Spleen (tissue), 7 donors: ENCODE measurements at regions not wholly inside any gene's neighbourhood (a gene's known extent, or its start where the extent isn't known, plus 50 kb on each side); places are given as distances from the start of the nearest gene placed in this dataset.

Experiments
- POLR2A ChIP-seq, 3 donors: fragments of 450-650 bp; IDR thresholded peaks; one replicate each; pipeline ENCODE4 v1.5.1; 2017; ENCODE audit warnings: antibody characterized with exemption in 3 of 3, mild to moderate bottlenecking in 1 of 3
- POLR2AphosphoS5 ChIP-seq, 3 donors: sonication (generic); formaldehyde crosslinking; IDR thresholded peaks; one replicate each; pipeline ENCODE4 v1.5.1; 2017; ENCODE audit warnings: antibody characterized with exemption in 3 of 3
- TF ChIP-seq, protein P1 (sequence below), 11 experiments: fragments of 200-600 bp in 7 of 11; fragments of 450-650 bp in 4 of 11; sonication (generic) in 4 of 11; IDR thresholded peaks in 8 of 11; conservative IDR thresholded peaks in 3 of 11; 1 replicate in 7 of 11; 2 replicates in 4 of 11; pipeline versions ENCODE4 v1.4.0 to v1.8.0; 2016 to 2021; ENCODE audit warnings: antibody characterized with exemption in 11 of 11, inconsistent platforms in 4 of 11, mild to moderate bottlenecking in 1 of 11
- donor health status: DM: no; HTN: no; CAD: no; lungs with moderate emphysema.
- donor health status: DM: no; HTN: no; CAD: no.
- donor health status: DM: no; HTN: no; CAD: no.

GRCh38 chr2:181384923-181385322, 72.3 kb upstream of the ITGA4 start:
- TF ChIP-seq, protein P1, sequence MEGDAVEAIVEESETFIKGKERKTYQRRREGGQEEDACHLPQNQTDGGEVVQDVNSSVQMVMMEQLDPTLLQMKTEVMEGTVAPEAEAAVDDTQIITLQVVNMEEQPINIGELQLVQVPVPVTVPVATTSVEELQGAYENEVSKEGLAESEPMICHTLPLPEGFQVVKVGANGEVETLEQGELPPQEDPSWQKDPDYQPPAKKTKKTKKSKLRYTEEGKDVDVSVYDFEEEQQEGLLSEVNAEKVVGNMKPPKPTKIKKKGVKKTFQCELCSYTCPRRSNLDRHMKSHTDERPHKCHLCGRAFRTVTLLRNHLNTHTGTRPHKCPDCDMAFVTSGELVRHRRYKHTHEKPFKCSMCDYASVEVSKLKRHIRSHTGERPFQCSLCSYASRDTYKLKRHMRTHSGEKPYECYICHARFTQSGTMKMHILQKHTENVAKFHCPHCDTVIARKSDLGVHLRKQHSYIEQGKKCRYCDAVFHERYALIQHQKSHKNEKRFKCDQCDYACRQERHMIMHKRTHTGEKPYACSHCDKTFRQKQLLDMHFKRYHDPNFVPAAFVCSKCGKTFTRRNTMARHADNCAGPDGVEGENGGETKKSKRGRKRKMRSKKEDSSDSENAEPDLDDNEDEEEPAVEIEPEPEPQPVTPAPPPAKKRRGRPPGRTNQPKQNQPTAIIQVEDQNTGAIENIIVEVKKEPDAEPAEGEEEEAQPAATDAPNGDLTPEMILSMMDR (IDR thresholded peaks at IDR 0.05 in 8 of 11, conservative IDR thresholded peaks at IDR 0.05 in 3 of 11): no peak
- TF ChIP-seq POLR2AphosphoS5 (IDR thresholded peaks at IDR 0.05) (no peak), POLR2A (IDR thresholded peaks at IDR 0.05) (no peak)
